CD4-positive, alpha-beta T cell treated with Interferon alpha-2 for 1 hour (primary cell): ENCODE measurements at regions not wholly inside any gene's neighbourhood (a gene's known extent, or its start where the extent isn't known, plus 50 kb on each side); places are given as distances from the start of the nearest gene placed in this dataset.
"Not testable (repeated sequence)": the region's sequence is repeated elsewhere in the genome, so short reads cannot be mapped to it uniquely, and the experiment has no call there.

Source experiments
- DNase-seq, 2 donors: peaks; one replicate each; pipeline ENCODE4 v3.0.0-alpha.2; 2020 to 2022

GRCh38 chr4:188976644-188977115 lies 837.4 kb downstream of the TRIML1 start:
- no peak for DNase-seq

- not testable (repeated sequence) for DNase-seq
Measured at GRCh38 chr4:188977232-188977631, 838.0 kb downstream of the TRIML1 start.

DNA sequence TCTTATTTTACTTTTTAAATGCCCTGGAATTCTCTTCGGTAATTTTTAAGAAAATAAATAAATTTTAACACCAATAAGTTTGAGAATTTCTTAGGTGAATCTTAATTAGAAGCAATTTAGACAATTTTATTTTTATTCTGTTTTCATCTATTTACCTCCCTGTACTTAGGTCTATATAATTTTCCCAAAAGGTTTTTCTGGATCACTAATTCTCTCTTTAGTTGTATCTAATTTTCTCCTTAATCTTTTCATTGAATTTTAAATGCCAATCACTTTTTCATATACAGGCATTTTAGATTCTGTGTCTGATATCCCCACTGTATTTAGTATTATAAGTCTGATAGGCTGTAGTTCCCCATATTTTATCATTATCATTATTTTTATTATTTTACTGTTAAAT lies 845.3 kb downstream of the TRIML1 start:
- no peak for DNase-seq

GRCh38 chr4:188986271-188986689 lies 847.0 kb downstream of the TRIML1 start:
- no peak for DNase-seq

- no peak for DNase-seq
Measured at GRCh38 chr4:188987011-188987410, 847.8 kb downstream of the TRIML1 start.

- no peak for DNase-seq
Measured at GRCh38 chr4:188988131-188988530, 848.9 kb downstream of the TRIML1 start.

DNA sequence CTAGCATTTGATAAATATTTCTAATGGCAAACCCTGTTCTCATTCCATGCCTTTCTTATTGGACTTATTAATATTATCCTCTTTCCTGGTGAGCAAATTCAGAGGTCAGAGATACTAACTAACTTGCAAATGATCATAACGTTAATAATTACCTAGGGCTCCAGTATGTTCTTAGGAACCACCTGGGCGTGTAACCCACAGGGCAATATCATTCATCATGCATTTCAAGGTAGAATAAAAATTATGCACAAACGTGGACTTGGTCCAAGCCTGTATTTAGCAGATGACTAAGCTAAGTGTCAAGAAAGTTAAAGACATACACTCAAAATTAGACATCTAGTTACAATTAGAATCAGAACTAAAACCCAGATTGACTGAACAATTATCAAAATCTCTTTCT lies 850.1 kb downstream of the TRIML1 start:
- DNase-seq, result no peak

DNA sequence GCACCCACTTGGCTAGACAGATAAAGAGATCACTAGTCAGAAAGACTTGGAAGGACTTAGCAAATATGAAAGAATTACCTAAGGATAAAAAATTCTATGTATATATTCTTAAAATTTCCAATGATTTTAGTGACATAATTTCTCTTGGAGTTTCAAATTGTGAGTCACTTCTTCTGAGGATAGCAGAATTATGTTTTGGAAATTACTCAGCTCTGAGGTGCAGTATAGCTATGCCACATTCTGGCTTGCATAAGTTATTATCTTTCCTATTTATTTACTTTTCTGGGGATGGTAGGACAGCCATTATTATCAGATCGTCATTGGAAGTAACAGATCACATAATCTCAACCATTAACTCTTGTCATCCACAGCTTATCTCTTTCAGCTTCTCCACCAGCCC lies 853.5 kb downstream of the TRIML1 start:
- DNase-seq, result no peak

DNA sequence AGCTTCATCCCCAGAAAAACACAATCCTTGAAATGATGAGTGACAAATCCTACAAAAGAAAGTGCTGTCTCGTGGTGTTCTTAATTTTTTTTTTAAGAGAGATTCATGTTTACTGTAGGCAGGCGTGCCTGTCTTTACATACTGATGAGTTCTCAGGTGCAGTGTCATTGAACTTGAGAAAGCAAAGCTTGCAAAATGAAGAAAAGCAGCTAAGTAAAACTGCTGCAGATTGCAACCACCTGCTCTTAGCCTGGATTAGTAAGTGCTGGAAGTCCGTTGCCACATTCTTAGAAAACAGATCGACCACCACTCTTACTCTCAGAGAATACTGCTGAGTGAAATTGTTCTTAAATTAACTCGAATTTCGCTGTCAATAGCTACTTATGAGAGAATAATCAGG lies 854.6 kb downstream of the TRIML1 start:
- DNase-seq, result no peak

- DNase-seq, result no peak
Measured at GRCh38 chr4:189001283-189001970, 862.2 kb downstream of the TRIML1 start.

- no peak for DNase-seq
Measured at GRCh38 chr4:189001971-189002450, 862.8 kb downstream of the TRIML1 start.

- DNase-seq, result no peak
Measured at GRCh38 chr4:189002475-189002874, 863.2 kb downstream of the TRIML1 start.

- DNase-seq, result not testable (repeated sequence)
Measured at GRCh38 chr4:189010452-189011217, 871.4 kb downstream of the TRIML1 start.

- no peak for DNase-seq
Measured at GRCh38 chr4:189021831-189022230, 882.6 kb downstream of the TRIML1 start.

DNA sequence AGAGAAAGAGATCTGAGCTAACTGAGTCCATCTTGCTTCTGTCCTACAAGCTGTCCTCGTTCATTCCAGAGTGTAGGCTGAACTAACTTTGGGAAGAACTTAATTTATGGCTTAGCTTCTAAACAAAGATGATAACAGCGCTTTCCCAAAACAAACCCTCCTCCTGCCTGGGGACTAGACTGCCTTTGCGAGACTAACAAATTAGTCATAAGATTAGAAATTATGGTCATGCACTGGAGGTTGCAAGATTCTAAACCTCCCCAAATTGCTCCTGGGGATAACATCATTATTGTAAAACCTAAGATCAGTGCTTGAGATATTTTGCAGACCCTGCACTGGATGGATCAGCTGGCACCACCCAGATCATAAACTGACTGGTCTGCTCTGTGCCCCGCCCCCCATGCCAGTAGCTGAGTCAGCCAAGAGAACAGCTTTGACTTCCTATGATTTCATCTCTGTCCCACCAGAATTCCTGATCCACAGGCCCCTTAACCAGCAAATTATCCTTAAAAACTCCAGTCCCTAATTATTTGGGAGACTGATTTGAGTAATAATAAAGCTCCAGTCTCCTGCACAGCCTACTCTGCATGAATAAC lies 883.3 kb downstream of the TRIML1 start:
- DNase-seq, result no peak

DNA sequence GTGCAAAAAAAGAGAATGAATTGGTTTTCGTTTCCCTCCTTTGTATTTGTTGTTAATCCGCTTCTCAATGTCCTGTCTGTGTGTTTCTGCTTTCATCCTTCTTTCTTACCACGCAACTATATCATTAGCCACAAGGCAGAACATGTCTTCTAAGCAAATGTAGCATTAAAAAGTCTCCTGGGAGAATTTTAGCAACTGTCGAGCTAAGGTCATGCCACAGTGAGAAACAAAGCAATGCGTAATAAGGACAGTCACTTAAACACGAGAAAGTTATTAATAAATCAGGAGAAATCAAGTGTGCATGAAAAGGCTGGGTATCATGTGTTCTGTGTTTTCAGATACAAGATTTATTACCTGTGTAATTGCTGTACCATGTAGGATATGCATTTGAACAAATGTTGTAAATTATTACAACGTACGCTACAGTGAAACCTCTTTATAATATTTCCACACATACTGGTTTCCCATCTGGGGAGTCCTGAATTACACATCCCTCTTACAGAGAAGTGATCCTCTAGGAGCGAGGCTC lies 890.8 kb downstream of the TRIML1 start:
- no peak for DNase-seq

DNA sequence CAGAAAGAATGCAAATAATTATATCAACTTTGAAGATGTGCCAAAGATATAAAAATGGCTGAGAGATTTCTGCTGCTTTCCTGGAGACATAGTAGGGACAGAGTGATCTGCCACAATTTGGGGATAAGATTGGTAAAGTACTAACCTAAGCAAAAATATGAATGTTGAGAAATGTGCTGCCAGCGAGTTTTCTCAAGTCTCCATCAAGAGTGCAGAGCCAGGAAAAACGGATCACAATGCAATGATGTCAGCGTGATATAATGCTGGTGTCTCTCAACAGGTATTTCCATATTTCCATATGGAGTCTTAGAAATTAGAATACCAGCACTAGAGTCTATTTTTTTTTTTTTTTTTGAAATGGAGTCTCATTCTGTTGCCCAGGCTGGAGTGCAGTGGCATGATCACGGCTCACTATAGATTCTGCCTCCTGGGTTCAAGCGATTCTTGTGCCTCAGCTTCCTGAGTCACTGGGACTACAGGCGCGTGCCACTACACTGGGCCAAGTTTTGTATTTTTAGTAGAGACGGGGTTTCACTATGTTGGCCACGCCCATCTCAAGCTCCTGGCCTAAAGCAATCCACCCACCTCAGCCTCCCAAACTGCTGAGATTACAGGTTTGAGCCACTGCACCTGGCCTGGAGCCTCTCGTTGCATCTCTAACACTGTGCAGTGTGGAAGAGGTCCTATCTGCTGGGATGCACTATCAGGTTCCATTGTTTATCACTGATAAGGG lies 893.5 kb downstream of the TRIML1 start:
- no peak for DNase-seq

- DNase-seq, result no peak
Measured at GRCh38 chr4:189033801-189034347, 894.6 kb downstream of the TRIML1 start.

DNA sequence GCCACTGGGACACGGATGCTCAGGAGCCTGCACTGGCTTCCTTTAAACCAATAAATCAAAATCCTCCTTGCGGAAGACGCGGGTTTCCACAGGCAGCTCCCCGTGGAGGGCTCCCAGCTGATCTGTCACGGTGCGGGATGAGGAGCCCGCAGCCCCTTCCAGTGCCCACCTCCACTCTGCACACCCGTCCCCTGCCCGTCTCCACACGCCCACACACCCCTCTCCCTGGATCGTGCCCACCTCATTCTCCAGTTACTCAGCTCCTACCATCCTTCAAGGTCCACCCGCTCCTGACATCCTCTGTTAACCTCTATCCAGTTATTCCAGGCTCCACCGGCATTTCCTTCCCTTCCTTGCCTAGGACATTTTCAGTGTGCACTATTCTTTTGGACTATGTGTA lies 895.9 kb downstream of the TRIML1 start:
- DNase-seq, result no peak

DNA sequence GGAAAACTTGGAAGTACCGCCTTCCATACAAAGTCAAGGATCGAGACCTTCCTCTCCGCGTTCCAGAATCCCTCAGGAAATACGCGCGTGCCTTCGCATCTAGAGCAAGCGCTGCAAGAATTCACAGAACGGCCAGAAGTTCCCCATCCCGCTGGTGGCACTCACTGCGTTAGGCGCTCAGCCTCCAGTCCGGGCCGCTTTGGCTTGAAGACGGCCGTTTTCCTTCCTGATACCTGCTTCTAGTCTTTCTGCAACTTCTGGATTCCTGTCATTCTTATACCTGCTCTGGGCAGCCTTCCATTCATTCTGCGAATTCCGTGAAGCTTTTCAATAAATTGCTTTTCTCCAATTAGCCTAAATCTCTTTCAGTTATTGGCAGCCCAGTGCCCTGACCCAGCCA lies 896.4 kb downstream of the TRIML1 start:
- no peak for DNase-seq

- DNase-seq, result no peak
Measured at GRCh38 chr4:189036906-189037305, 897.7 kb downstream of the TRIML1 start.

DNA sequence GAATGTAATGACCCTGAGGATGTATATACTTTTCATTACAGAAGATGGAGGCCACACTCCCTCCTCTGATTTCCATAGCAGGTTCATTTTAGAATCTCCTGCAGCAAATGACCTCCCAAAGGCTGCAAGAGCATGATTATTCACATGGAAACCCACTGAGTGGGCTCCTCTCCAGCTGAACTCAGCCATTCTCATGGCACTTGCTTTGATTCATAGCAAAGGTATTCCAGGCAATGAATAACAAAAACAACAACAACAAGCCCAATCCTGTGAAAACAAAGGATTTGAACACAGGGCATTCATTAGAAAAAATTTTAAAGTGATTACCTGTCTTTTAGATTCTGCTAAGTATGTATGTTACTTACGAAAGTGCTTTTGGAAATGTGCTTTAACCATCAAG lies 894.0 kb upstream of the FRG1 start:
- DNase-seq, result no peak

GRCh38 chr4:189048119-189048518 lies 892.6 kb upstream of the FRG1 start:
- DNase-seq, result no peak
